ENCODE measurements at regions not wholly inside any gene's neighbourhood (a gene's known extent, or its start where the extent isn't known, plus 50 kb on each side); places are given as distances from the start of the nearest gene placed in this dataset.
A peak's percentile ranks its signal among the peaks of the same experiment; 100 is the strongest.

DNA sequence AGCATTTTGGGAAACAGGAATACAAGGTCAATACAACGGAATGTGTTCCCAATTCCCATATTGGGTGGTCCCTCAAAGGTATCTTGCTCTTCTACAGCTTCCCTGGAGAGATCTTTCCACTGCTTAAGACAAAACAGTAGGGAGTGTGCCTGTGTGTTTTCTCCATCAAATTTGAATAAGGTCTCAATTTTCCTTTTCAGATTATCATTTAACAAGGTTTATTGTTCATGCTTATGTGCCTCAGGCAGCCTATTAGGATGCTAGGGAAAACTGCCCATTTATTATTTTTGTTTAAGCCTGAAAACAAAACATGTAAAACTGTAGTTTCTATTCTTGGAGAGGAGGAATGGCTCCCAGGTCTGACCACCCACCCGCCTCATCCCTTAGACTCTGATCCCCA lies 622.7 kb downstream of the LMO4 start:
- ATAC-seq = no peak
- no peak for TF ChIP-seq CSDC2 (CRISPR knock-in tag; IDR thresholded peaks at IDR 0.05)
- TF ChIP-seq PPARA (CRISPR knock-in tag; IDR thresholded peaks at IDR 0.05; ENCODE audit: borderline replicate concordance) = no peak
- no peak for TF ChIP-seq ZNF8 (CRISPR knock-in tag; IDR thresholded peaks at IDR 0.05)
- no peak for TF ChIP-seq ZNF70 (CRISPR knock-in tag; IDR thresholded peaks at IDR 0.05)
- TF ChIP-seq ISL1 (CRISPR knock-in tag; IDR thresholded peaks at IDR 0.05) = no peak
- TF ChIP-seq GLIS3 (CRISPR knock-in tag; IDR thresholded peaks at IDR 0.05) = no peak
- TF ChIP-seq ESRRG (CRISPR knock-in tag; IDR thresholded peaks at IDR 0.05) = no peak
- TF ChIP-seq, protein P1, sequence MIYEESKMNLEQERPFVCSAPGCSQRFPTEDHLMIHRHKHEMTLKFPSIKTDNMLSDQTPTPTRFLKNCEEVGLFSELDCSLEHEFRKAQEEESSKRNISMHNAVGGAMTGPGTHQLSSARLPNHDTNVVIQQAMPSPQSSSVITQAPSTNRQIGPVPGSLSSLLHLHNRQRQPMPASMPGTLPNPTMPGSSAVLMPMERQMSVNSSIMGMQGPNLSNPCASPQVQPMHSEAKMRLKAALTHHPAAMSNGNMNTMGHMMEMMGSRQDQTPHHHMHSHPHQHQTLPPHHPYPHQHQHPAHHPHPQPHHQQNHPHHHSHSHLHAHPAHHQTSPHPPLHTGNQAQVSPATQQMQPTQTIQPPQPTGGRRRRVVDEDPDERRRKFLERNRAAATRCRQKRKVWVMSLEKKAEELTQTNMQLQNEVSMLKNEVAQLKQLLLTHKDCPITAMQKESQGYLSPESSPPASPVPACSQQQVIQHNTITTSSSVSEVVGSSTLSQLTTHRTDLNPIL (CRISPR knock-in tag; IDR thresholded peaks at IDR 0.05; ENCODE audit: low read depth) = no peak
- no peak for TF ChIP-seq TOX (CRISPR knock-in tag; IDR thresholded peaks at IDR 0.05; ENCODE audit: borderline replicate concordance)
- TF ChIP-seq, protein P2, sequence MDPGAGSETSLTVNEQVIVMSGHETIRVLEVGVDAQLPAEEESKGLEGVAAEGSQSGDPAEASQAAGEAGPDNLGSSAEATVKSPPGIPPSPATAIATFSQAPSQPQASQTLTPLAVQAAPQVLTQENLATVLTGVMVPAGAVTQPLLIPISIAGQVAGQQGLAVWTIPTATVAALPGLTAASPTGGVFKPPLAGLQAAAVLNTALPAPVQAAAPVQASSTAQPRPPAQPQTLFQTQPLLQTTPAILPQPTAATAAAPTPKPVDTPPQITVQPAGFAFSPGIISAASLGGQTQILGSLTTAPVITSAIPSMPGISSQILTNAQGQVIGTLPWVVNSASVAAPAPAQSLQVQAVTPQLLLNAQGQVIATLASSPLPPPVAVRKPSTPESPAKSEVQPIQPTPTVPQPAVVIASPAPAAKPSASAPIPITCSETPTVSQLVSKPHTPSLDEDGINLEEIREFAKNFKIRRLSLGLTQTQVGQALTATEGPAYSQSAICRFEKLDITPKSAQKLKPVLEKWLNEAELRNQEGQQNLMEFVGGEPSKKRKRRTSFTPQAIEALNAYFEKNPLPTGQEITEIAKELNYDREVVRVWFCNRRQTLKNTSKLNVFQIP (CRISPR knock-in tag; IDR thresholded peaks at IDR 0.05; ENCODE audit: borderline replicate concordance, low read depth) = no peak
- TF ChIP-seq OSR1 (CRISPR knock-in tag; IDR thresholded peaks at IDR 0.05) = no peak
- TF ChIP-seq TCF4 (CRISPR knock-in tag; IDR thresholded peaks at IDR 0.05; ENCODE audit: borderline replicate concordance) = no peak
- no peak for TF ChIP-seq SNAI2 (CRISPR knock-in tag; IDR thresholded peaks at IDR 0.05)
- no peak for TF ChIP-seq ZNF565 (CRISPR knock-in tag; conservative IDR thresholded peaks at IDR 0.05; ENCODE audit: low read depth)

DNA sequence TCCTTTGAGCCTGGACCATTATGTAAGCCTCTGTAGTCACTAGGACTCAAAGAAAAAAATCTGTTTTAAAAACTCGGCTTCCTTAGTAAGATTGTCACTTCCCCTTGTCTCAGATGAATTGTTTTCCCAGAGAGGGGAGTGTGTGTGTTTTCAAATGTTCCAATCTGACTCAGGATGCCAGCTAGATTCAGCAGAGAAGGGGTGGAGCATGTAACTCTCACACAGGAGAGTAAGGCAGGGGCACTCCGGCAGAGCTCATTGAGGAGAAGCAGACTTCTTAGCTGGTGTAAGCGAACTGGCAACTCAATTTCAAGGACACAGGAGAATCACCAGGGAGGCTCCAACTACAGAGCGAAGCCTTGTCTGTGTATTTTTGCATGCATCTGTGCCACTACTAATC lies 623.2 kb downstream of the LMO4 start:
- TF ChIP-seq ISL1 (CRISPR knock-in tag; IDR thresholded peaks at IDR 0.05) = no peak
- ATAC-seq = peak; percentile 63

DNA sequence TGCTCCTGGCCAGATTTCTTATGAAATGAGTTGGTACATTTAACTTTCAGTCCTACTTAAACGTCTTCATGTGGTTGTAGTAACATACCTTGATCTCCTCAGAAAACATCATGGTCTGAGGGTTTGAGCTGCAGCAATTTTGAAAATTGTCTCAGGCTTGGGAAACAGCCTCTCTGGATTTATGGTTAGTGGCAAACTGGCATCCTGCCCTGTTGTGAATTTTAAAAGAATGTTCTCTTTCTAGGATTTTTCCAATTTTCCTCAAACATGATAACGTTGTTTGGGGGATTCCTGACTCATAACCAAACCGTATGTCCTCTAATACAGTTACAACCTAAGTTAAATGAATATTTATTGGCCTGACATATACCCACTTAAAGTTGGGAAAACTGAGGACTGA lies 624.4 kb downstream of the LMO4 start:
- no peak for TF ChIP-seq ZC3H10 (CRISPR knock-in tag; IDR thresholded peaks at IDR 0.05)
- TF ChIP-seq SNAI2 (CRISPR knock-in tag; IDR thresholded peaks at IDR 0.05) = no peak
- no peak for TF ChIP-seq TOX (CRISPR knock-in tag; IDR thresholded peaks at IDR 0.05; ENCODE audit: borderline replicate concordance)
- TF ChIP-seq ARNTL (CRISPR knock-in tag; IDR thresholded peaks at IDR 0.05; ENCODE audit: borderline replicate concordance, low read depth) = no peak
- TF ChIP-seq TCF4 (CRISPR knock-in tag; IDR thresholded peaks at IDR 0.05; ENCODE audit: borderline replicate concordance) = no peak
- TF ChIP-seq ISL1 (CRISPR knock-in tag; IDR thresholded peaks at IDR 0.05) = peak; percentile 66
- TF ChIP-seq ZFP30 (CRISPR knock-in tag; IDR thresholded peaks at IDR 0.05) = no peak
- ATAC-seq = no peak

DNA sequence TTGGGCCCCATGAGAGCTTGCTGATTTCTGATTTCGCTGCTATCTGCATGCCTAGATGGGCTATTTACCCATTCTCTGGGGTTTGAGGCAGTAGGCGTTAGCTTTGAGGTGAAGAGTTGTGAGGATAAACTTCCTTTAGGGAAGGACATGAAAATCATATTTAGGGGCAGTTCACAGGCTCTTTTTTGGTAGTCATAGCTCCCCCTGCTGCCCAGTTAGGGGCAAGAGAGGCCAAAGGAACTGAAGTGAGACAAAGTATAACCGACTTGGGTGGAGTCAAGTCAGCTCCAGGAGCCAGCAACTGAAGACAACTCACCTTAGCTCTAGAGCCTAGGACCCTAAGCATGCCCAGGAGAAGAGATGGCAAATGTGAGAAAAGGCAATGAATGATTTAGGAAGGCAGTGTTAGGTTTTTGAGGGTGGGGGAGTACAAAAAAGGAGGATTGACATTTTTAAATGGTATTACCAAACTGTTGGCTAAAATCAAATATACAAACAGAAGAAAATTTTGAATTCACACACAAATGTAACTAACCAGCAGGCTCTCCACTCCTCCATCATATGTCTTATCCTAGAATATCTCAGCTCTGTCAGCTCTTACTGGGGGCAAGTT lies 625.2 kb downstream of the LMO4 start:
- no peak for TF ChIP-seq BACH2 (CRISPR knock-in tag; IDR thresholded peaks at IDR 0.05; ENCODE audit: borderline replicate concordance)
- TF ChIP-seq, protein P3, sequence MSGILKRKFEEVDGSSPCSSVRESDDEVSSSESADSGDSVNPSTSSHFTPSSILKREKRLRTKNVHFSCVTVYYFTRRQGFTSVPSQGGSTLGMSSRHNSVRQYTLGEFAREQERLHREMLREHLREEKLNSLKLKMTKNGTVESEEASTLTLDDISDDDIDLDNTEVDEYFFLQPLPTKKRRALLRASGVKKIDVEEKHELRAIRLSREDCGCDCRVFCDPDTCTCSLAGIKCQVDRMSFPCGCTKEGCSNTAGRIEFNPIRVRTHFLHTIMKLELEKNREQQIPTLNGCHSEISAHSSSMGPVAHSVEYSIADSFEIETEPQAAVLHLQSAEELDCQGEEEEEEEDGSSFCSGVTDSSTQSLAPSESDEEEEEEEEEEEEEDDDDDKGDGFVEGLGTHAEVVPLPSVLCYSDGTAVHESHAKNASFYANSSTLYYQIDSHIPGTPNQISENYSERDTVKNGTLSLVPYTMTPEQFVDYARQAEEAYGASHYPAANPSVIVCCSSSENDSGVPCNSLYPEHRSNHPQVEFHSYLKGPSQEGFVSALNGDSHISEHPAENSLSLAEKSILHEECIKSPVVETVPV (CRISPR knock-in tag; IDR thresholded peaks at IDR 0.05) = no peak
- TF ChIP-seq ZNF565 (CRISPR knock-in tag; conservative IDR thresholded peaks at IDR 0.05; ENCODE audit: low read depth) = no peak
- TF ChIP-seq ESRRG (CRISPR knock-in tag; IDR thresholded peaks at IDR 0.05) = no peak
- no peak for TF ChIP-seq OSR1 (CRISPR knock-in tag; IDR thresholded peaks at IDR 0.05)
- TF ChIP-seq GLIS3 (CRISPR knock-in tag; IDR thresholded peaks at IDR 0.05) = no peak
- ATAC-seq = peak; percentile 57

DNA sequence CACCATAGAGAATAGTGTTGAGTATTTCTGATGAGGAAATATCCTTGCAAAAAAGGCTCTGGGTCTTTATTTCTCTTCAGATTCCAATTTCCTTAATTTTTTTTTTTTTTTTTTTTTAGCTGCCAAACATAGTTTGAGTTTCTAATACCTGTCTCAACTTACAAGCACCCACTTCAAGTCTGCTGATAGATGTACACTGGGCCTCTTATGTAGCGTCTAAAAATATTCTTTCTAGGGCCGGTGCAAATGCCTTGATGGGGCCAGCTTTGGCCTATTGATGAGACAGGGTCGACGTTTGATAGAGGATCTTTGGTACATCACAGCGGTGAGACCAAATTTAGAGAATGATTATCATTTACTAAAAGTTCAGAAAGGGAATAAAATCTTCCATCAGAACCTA lies 626.4 kb downstream of the LMO4 start:
- TF ChIP-seq PPARA (CRISPR knock-in tag; IDR thresholded peaks at IDR 0.05; ENCODE audit: borderline replicate concordance) (no peak), ISL1 (CRISPR knock-in tag; IDR thresholded peaks at IDR 0.05) (no peak), ESRRG (CRISPR knock-in tag; IDR thresholded peaks at IDR 0.05) (no peak), ZFP3 (CRISPR knock-in tag; IDR thresholded peaks at IDR 0.05) (no peak), OSR1 (CRISPR knock-in tag; IDR thresholded peaks at IDR 0.05) (no peak), ARNTL (CRISPR knock-in tag; IDR thresholded peaks at IDR 0.05; ENCODE audit: borderline replicate concordance, low read depth) (no peak), SNAI2 (CRISPR knock-in tag; IDR thresholded peaks at IDR 0.05) (no peak), ZNF8 (CRISPR knock-in tag; IDR thresholded peaks at IDR 0.05) (no peak), BACH2 (CRISPR knock-in tag; IDR thresholded peaks at IDR 0.05; ENCODE audit: borderline replicate concordance) (no peak), ZFP30 (CRISPR knock-in tag; IDR thresholded peaks at IDR 0.05) (no peak), ZC3H10 (CRISPR knock-in tag; IDR thresholded peaks at IDR 0.05) (no peak)
- TF ChIP-seq, protein P1 (CRISPR knock-in tag; IDR thresholded peaks at IDR 0.05; ENCODE audit: low read depth) = no peak
- TF ChIP-seq, protein P4, sequence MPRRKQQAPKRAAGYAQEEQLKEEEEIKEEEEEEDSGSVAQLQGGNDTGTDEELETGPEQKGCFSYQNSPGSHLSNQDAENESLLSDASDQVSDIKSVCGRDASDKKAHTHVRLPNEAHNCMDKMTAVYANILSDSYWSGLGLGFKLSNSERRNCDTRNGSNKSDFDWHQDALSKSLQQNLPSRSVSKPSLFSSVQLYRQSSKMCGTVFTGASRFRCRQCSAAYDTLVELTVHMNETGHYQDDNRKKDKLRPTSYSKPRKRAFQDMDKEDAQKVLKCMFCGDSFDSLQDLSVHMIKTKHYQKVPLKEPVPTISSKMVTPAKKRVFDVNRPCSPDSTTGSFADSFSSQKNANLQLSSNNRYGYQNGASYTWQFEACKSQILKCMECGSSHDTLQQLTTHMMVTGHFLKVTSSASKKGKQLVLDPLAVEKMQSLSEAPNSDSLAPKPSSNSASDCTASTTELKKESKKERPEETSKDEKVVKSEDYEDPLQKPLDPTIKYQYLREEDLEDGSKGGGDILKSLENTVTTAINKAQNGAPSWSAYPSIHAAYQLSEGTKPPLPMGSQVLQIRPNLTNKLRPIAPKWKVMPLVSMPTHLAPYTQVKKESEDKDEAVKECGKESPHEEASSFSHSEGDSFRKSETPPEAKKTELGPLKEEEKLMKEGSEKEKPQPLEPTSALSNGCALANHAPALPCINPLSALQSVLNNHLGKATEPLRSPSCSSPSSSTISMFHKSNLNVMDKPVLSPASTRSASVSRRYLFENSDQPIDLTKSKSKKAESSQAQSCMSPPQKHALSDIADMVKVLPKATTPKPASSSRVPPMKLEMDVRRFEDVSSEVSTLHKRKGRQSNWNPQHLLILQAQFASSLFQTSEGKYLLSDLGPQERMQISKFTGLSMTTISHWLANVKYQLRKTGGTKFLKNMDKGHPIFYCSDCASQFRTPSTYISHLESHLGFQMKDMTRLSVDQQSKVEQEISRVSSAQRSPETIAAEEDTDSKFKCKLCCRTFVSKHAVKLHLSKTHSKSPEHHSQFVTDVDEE (CRISPR knock-in tag; IDR thresholded peaks at IDR 0.05) = no peak
- ATAC-seq = no peak
